ENCODE measurements at regions not wholly inside any gene's neighbourhood (a gene's known extent, or its start where the extent isn't known, plus 50 kb on each side); places are given as distances from the start of the nearest gene placed in this dataset.

DNA sequence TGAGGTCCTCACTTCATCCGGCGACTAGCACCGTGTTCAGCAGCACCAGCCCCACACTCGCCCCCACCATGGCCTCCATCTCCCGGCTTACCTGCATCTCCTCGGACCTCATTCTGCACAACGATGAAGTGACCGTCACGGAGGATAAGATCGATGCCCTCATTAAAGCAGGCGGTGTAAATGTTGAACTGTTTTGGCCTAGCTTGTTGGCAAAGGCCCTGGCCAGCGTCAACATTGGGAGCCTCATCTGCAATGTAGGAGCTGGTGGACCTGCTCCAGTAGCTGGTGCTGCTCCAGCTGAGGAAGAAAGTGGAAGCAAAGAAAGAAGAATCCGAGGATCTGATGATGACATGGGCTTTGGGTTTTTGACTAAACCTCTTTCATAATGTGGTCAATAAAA, 70.5 kb upstream of the MYCN start:
- TF ChIP-seq, protein P1, sequence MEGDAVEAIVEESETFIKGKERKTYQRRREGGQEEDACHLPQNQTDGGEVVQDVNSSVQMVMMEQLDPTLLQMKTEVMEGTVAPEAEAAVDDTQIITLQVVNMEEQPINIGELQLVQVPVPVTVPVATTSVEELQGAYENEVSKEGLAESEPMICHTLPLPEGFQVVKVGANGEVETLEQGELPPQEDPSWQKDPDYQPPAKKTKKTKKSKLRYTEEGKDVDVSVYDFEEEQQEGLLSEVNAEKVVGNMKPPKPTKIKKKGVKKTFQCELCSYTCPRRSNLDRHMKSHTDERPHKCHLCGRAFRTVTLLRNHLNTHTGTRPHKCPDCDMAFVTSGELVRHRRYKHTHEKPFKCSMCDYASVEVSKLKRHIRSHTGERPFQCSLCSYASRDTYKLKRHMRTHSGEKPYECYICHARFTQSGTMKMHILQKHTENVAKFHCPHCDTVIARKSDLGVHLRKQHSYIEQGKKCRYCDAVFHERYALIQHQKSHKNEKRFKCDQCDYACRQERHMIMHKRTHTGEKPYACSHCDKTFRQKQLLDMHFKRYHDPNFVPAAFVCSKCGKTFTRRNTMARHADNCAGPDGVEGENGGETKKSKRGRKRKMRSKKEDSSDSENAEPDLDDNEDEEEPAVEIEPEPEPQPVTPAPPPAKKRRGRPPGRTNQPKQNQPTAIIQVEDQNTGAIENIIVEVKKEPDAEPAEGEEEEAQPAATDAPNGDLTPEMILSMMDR (IDR thresholded peaks at IDR 0.05), result no peak
- TF ChIP-seq POLR2A (IDR thresholded peaks at IDR 0.05) (no peak), EP300 (IDR thresholded peaks at IDR 0.05; ENCODE audit: low read depth) (no peak), POLR2AphosphoS5 (IDR thresholded peaks at IDR 0.05) (no peak)

Data from transverse colon (tissue), 4 donors.